OCI-LY3 (cell line): ENCODE measurements at regions not wholly inside any gene's neighbourhood (a gene's known extent, or its start where the extent isn't known, plus 50 kb on each side); places are given as distances from the start of the nearest gene placed in this dataset.

Experiments used
- CTCF ChIP-seq: fragments of 200-600, 300-600 bp; sonication (generic); IDR thresholded peaks from 2 replicates; pipeline ENCODE4 v1.5.1; 2014; ENCODE audit warnings: antibody characterized with exemption, low read length, low read depth
- EZH2phosphoT487 ChIP-seq: fragments of 200-600 bp; shearing (Covaris generic); IDR thresholded peaks from 2 replicates; pipeline ENCODE4 v1.6.1; 2018; ENCODE audit warnings: antibody characterized with exemption, mixed run types, low read depth

GRCh38 chr1:119569095-119569494, 62.1 kb downstream of the HSD3B1 start:
- TF ChIP-seq EZH2phosphoT487 (no peak), CTCF (no peak)
